GM12878 (cell line): ENCODE measurements at regions not wholly inside any gene's neighbourhood (a gene's known extent, or its start where the extent isn't known, plus 50 kb on each side); places are given as distances from the start of the nearest gene placed in this dataset.

ENCODE experiments used
- IKZF1 ChIP-seq: fragments of 450-650 bp; conservative IDR thresholded peaks from 2 replicates; pipeline ENCODE4 v1.6.1; 2017; ENCODE audit warnings: antibody characterized with exemption, mild to moderate bottlenecking
- IKZF2 ChIP-seq, 2 experiments: fragments of 450-650 bp; IDR thresholded peaks; 2 replicates each; pipeline ENCODE4 v1.6.1; 2017; ENCODE audit warnings: mild to moderate bottlenecking in 2 of 2, moderate library complexity in 2 of 2
- RAD51 ChIP-seq: fragments of 450-650 bp; IDR thresholded peaks from 2 replicates; pipeline ENCODE4 v1.6.1; 2016; ENCODE audit warnings: moderate library complexity, mild to moderate bottlenecking, inconsistent platforms
- RCOR1 ChIP-seq: conservative IDR thresholded peaks from 2 replicates; pipeline ENCODE4 v1.6.1; 2012; ENCODE audit warnings: low read depth, low read length, improper control_type of control experiment
- TARDBP ChIP-seq: IDR thresholded peaks from 2 replicates; pipeline ENCODE4 v1.6.1; 2016; ENCODE audit warnings: borderline replicate concordance
- TBL1XR1 ChIP-seq: IDR thresholded peaks from 2 replicates; pipeline ENCODE4 v1.6.1; 2012; ENCODE audit warnings: low read depth, low read length, improper control_type of control experiment
- TCF12 ChIP-seq: IDR thresholded peaks from 2 replicates; pipeline ENCODE4 v1.6.1; 2011; ENCODE audit warnings: low read depth, mild to moderate bottlenecking, low read length
- ZNF274 ChIP-seq: IDR thresholded peaks from one replicate; pipeline ENCODE4 v1.8.0; 2011; ENCODE audit not compliant: insufficient read length, insufficient read depth
- ZSCAN29 ChIP-seq: fragments of 450-650 bp; IDR thresholded peaks from 2 replicates; pipeline ENCODE4 v1.6.1; 2017; ENCODE audit warnings: mild to moderate bottlenecking, moderate library complexity
- TF ChIP-seq, protein P1 (sequence below): IDR thresholded peaks from 2 replicates; pipeline ENCODE4 v1.6.1; 2012; ENCODE audit warnings: low read depth, low read length, improper control_type of control experiment
- TF ChIP-seq, protein P2 (sequence below): IDR thresholded peaks from 2 replicates; pipeline ENCODE4 v1.6.1; 2012; ENCODE audit warnings: low read depth, low read length, improper control_type of control experiment
- TF ChIP-seq, protein P3 (sequence below): fragments of 450-650 bp; IDR thresholded peaks from 2 replicates; pipeline ENCODE4 v1.6.1; 2018; ENCODE audit warnings: borderline replicate concordance, mild to moderate bottlenecking; ENCODE audit not compliant: partially characterized antibody
- TF ChIP-seq, protein P4 (sequence below): fragments of 450-650 bp; conservative IDR thresholded peaks from 2 replicates; pipeline ENCODE4 v1.6.1; 2017; ENCODE audit warnings: mild to moderate bottlenecking, moderate library complexity
- TF ChIP-seq, protein P5 (sequence below): fragments of 450-650 bp; IDR thresholded peaks from 2 replicates; pipeline ENCODE4 v1.6.1; 2017; ENCODE audit warnings: mild to moderate bottlenecking, moderate library complexity
- TF ChIP-seq, protein P6 (sequence below): IDR thresholded peaks from 2 replicates; pipeline ENCODE4 v1.6.1; 2011; ENCODE audit warnings: borderline replicate concordance, low read depth, mild to moderate bottlenecking, moderate library complexity, low read length; ENCODE audit not compliant: insufficient read depth, poor library complexity, severe bottlenecking
- TF ChIP-seq, protein P7 (sequence below): fragments of 450-650 bp; IDR thresholded peaks from 2 replicates; pipeline ENCODE4 v1.6.1; 2017; ENCODE audit warnings: antibody characterized with exemption, mild to moderate bottlenecking, moderate library complexity

DNA sequence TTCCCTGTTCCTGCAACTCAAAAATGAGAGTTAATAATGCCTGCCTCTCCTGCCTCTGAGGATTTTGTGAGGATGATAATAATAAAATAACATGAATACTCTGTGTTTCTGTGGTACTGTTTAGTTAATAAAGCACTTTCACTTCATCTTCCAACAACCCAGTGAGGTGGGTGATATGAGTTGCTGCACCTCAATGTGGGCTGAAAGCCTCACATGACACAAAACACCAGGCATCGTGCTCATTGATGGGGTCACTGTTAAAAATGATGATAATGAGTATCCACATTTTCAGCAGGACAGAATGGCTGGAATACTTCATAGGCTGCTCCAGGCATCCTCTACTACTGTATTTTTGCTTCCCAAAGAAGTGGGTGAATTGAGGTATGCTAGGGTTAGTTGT lies 222.8 kb upstream of the NRP1 start (continued):
- TF ChIP-seq, protein P1, sequence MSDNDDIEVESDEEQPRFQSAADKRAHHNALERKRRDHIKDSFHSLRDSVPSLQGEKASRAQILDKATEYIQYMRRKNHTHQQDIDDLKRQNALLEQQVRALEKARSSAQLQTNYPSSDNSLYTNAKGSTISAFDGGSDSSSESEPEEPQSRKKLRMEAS: no peak
- TF ChIP-seq, protein P2, sequence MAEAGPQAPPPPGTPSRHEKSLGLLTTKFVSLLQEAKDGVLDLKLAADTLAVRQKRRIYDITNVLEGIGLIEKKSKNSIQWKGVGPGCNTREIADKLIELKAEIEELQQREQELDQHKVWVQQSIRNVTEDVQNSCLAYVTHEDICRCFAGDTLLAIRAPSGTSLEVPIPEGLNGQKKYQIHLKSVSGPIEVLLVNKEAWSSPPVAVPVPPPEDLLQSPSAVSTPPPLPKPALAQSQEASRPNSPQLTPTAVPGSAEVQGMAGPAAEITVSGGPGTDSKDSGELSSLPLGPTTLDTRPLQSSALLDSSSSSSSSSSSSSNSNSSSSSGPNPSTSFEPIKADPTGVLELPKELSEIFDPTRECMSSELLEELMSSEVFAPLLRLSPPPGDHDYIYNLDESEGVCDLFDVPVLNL: no peak
- TF ChIP-seq, protein P3, sequence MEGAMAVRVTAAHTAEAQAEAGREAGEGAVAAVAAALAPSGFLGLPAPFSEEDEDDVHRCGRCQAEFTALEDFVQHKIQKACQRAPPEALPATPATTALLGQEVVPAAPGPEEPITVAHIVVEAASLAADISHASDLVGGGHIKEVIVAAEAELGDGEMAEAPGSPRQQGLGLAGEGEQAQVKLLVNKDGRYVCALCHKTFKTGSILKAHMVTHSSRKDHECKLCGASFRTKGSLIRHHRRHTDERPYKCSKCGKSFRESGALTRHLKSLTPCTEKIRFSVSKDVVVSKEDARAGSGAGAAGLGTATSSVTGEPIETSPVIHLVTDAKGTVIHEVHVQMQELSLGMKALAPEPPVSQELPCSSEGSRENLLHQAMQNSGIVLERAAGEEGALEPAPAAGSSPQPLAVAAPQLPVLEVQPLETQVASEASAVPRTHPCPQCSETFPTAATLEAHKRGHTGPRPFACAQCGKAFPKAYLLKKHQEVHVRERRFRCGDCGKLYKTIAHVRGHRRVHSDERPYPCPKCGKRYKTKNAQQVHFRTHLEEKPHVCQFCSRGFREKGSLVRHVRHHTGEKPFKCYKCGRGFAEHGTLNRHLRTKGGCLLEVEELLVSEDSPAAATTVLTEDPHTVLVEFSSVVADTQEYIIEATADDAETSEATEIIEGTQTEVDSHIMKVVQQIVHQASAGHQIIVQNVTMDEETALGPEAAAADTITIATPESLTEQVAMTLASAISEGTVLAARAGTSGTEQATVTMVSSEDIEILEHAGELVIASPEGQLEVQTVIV: no peak
- TF ChIP-seq, protein P4, sequence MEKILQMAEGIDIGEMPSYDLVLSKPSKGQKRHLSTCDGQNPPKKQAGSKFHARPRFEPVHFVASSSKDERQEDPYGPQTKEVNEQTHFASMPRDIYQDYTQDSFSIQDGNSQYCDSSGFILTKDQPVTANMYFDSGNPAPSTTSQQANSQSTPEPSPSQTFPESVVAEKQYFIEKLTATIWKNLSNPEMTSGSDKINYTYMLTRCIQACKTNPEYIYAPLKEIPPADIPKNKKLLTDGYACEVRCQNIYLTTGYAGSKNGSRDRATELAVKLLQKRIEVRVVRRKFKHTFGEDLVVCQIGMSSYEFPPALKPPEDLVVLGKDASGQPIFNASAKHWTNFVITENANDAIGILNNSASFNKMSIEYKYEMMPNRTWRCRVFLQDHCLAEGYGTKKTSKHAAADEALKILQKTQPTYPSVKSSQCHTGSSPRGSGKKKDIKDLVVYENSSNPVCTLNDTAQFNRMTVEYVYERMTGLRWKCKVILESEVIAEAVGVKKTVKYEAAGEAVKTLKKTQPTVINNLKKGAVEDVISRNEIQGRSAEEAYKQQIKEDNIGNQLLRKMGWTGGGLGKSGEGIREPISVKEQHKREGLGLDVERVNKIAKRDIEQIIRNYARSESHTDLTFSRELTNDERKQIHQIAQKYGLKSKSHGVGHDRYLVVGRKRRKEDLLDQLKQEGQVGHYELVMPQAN: no peak
- TF ChIP-seq TBL1XR1: no peak
- no peak for TF ChIP-seq RCOR1
- TF ChIP-seq, protein P5, sequence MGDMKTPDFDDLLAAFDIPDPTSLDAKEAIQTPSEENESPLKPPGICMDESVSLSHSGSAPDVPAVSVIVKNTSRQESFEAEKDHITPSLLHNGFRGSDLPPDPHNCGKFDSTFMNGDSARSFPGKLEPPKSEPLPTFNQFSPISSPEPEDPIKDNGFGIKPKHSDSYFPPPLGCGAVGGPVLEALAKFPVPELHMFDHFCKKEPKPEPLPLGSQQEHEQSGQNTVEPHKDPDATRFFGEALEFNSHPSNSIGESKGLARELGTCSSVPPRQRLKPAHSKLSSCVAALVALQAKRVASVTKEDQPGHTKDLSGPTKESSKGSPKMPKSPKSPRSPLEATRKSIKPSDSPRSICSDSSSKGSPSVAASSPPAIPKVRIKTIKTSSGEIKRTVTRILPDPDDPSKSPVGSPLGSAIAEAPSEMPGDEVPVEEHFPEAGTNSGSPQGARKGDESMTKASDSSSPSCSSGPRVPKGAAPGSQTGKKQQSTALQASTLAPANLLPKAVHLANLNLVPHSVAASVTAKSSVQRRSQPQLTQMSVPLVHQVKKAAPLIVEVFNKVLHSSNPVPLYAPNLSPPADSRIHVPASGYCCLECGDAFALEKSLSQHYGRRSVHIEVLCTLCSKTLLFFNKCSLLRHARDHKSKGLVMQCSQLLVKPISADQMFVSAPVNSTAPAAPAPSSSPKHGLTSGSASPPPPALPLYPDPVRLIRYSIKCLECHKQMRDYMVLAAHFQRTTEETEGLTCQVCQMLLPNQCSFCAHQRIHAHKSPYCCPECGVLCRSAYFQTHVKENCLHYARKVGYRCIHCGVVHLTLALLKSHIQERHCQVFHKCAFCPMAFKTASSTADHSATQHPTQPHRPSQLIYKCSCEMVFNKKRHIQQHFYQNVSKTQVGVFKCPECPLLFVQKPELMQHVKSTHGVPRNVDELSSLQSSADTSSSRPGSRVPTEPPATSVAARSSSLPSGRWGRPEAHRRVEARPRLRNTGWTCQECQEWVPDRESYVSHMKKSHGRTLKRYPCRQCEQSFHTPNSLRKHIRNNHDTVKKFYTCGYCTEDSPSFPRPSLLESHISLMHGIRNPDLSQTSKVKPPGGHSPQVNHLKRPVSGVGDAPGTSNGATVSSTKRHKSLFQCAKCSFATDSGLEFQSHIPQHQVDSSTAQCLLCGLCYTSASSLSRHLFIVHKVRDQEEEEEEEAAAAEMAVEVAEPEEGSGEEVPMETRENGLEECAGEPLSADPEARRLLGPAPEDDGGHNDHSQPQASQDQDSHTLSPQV: no peak
- peak; percentile 66; a peak in 3 of 4 replicates for TF ChIP-seq IKZF2 (IDR thresholded peaks at IDR 0.05)
- no peak for TF ChIP-seq TARDBP
- TF ChIP-seq, protein P6, sequence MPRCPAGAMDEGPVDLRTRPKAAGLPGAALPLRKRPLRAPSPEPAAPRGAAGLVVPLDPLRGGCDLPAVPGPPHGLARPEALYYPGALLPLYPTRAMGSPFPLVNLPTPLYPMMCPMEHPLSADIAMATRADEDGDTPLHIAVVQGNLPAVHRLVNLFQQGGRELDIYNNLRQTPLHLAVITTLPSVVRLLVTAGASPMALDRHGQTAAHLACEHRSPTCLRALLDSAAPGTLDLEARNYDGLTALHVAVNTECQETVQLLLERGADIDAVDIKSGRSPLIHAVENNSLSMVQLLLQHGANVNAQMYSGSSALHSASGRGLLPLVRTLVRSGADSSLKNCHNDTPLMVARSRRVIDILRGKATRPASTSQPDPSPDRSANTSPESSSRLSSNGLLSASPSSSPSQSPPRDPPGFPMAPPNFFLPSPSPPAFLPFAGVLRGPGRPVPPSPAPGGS: no peak
- TF ChIP-seq TCF12: 0 out of 2 replicates have a peak, but pooled peaks have one; percentile 25
- TF ChIP-seq ZSCAN29: no peak
- peak; percentile 57 for TF ChIP-seq IKZF1
- TF ChIP-seq RAD51: peak; percentile 79
- no peak for TF ChIP-seq ZNF274
- TF ChIP-seq, protein P7, sequence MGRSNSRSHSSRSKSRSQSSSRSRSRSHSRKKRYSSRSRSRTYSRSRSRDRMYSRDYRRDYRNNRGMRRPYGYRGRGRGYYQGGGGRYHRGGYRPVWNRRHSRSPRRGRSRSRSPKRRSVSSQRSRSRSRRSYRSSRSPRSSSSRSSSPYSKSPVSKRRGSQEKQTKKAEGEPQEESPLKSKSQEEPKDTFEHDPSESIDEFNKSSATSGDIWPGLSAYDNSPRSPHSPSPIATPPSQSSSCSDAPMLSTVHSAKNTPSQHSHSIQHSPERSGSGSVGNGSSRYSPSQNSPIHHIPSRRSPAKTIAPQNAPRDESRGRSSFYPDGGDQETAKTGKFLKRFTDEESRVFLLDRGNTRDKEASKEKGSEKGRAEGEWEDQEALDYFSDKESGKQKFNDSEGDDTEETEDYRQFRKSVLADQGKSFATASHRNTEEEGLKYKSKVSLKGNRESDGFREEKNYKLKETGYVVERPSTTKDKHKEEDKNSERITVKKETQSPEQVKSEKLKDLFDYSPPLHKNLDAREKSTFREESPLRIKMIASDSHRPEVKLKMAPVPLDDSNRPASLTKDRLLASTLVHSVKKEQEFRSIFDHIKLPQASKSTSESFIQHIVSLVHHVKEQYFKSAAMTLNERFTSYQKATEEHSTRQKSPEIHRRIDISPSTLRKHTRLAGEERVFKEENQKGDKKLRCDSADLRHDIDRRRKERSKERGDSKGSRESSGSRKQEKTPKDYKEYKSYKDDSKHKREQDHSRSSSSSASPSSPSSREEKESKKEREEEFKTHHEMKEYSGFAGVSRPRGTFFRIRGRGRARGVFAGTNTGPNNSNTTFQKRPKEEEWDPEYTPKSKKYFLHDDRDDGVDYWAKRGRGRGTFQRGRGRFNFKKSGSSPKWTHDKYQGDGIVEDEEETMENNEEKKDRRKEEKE: no peak
